ENCODE measurements at regions not wholly inside any gene's neighbourhood (a gene's known extent, or its start where the extent isn't known, plus 50 kb on each side); places are given as distances from the start of the nearest gene placed in this dataset.

DNA sequence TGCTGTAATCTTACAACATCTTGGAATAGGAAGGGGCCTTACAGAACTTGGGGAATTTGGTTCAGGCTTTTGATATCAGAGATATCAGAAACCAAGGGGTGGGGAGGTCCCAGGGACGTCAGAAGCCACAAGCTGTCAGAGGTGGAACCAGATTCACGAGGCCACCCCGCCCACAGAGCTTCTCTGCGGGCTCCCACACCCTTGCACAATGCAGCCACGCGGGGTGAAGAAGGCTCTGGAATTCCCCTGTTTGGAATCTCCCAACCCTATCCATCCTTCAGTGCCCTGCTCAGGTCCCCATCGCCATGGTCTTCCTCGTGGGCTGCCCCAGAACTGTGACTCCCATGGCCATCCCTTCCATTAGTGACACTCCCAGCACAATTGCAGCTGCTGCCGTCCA lies 247.1 kb upstream of the SHH start:
- Histone ChIP-seq H3K9me2 (ENCODE audit: insufficient read depth, low read length) (no peaks in the 10 kb centered on the region), H3K9me3 (ENCODE audit: low read length) (no peaks in the 10 kb centered on the region), H3K36me3 (ENCODE audit: insufficient read depth, low read length) (no peaks in the 10 kb centered on the region), H3K4me3 (ENCODE audit: low read length) (no peak overlapping the region), H3F3A (ENCODE audit: insufficient read depth, low read length, poor library complexity, severe bottlenecking) (no peaks in the 10 kb centered on the region), H3K4me2 (ENCODE audit: low read length) (no peak overlapping the region), H3K27me3 (ENCODE audit: insufficient read depth, low read depth, low read length) (no peaks in the 10 kb centered on the region), H3K27ac (ENCODE audit: low read length) (no peak overlapping the region), H3K79me2 (replicated peaks; ENCODE audit: insufficient read depth, low read length) (no peaks in the 10 kb centered on the region), H4K20me1 (ENCODE audit: insufficient read depth) (no peaks in the 10 kb centered on the region), H2AFZ (ENCODE audit: low read depth, low read length) (no peak overlapping the region), H3K9ac (ENCODE audit: low read length) (no peak overlapping the region)
- TF ChIP-seq TAF1 (IDR thresholded peaks at IDR 0.05; ENCODE audit: low read depth) (no peak), MXI1 (conservative IDR thresholded peaks at IDR 0.05; ENCODE audit: poor library complexity, severe bottlenecking) (no peak), EZH2 (IDR thresholded peaks at IDR 0.05; ENCODE audit: borderline replicate concordance, insufficient read depth, low read length, poor library complexity, severe bottlenecking) (no peak), EP300 (conservative IDR thresholded peaks at IDR 0.05; ENCODE audit: poor library complexity, severe bottlenecking) (no peak), POLR2AphosphoS5 (IDR thresholded peaks at IDR 0.05) (no peak), SMC3 (conservative IDR thresholded peaks at IDR 0.05; ENCODE audit: poor library complexity) (no peak), RAD21 (conservative IDR thresholded peaks at IDR 0.05) (no peak)
- TF ChIP-seq, protein P1, sequence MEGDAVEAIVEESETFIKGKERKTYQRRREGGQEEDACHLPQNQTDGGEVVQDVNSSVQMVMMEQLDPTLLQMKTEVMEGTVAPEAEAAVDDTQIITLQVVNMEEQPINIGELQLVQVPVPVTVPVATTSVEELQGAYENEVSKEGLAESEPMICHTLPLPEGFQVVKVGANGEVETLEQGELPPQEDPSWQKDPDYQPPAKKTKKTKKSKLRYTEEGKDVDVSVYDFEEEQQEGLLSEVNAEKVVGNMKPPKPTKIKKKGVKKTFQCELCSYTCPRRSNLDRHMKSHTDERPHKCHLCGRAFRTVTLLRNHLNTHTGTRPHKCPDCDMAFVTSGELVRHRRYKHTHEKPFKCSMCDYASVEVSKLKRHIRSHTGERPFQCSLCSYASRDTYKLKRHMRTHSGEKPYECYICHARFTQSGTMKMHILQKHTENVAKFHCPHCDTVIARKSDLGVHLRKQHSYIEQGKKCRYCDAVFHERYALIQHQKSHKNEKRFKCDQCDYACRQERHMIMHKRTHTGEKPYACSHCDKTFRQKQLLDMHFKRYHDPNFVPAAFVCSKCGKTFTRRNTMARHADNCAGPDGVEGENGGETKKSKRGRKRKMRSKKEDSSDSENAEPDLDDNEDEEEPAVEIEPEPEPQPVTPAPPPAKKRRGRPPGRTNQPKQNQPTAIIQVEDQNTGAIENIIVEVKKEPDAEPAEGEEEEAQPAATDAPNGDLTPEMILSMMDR (IDR thresholded peaks at IDR 0.05; ENCODE audit: poor library complexity, severe bottlenecking) = no peak
- TF ChIP-seq, protein P2, sequence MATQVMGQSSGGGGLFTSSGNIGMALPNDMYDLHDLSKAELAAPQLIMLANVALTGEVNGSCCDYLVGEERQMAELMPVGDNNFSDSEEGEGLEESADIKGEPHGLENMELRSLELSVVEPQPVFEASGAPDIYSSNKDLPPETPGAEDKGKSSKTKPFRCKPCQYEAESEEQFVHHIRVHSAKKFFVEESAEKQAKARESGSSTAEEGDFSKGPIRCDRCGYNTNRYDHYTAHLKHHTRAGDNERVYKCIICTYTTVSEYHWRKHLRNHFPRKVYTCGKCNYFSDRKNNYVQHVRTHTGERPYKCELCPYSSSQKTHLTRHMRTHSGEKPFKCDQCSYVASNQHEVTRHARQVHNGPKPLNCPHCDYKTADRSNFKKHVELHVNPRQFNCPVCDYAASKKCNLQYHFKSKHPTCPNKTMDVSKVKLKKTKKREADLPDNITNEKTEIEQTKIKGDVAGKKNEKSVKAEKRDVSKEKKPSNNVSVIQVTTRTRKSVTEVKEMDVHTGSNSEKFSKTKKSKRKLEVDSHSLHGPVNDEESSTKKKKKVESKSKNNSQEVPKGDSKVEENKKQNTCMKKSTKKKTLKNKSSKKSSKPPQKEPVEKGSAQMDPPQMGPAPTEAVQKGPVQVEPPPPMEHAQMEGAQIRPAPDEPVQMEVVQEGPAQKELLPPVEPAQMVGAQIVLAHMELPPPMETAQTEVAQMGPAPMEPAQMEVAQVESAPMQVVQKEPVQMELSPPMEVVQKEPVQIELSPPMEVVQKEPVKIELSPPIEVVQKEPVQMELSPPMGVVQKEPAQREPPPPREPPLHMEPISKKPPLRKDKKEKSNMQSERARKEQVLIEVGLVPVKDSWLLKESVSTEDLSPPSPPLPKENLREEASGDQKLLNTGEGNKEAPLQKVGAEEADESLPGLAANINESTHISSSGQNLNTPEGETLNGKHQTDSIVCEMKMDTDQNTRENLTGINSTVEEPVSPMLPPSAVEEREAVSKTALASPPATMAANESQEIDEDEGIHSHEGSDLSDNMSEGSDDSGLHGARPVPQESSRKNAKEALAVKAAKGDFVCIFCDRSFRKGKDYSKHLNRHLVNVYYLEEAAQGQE (IDR thresholded peaks at IDR 0.05; ENCODE audit: borderline replicate concordance) = no peak

DNA sequence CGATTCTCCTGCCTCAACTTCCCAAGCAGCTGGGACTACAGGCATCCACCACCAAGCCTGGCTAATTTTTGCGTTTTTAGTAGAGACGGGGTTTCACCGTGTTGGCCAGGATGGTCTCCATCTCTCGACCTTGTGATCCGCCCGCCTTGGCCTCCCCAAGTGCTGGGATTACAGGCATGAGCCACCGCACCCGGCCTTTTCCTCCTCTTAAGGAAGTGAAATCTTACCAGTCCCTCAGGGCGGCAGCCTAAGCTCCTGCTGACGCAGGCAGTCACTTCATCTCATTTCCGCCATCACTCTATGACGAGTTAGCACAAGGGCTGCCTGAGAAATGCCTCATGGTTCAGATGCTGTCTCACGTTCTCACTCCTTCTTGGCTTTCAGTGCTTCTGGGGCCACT lies 246.0 kb upstream of the SHH start:
- Histone ChIP-seq H2AFZ (ENCODE audit: low read depth, low read length) (no peak overlapping the region), H3K4me2 (ENCODE audit: low read length) (no peak overlapping the region), H3K27me3 (ENCODE audit: insufficient read depth, low read depth, low read length) (no peaks in the 10 kb centered on the region), H3K27ac (ENCODE audit: low read length) (no peak overlapping the region), H3K9me2 (ENCODE audit: insufficient read depth, low read length) (no peaks in the 10 kb centered on the region), H3K4me3 (ENCODE audit: low read length) (no peak overlapping the region), H3K9me3 (ENCODE audit: low read length) (no peaks in the 10 kb centered on the region), H3K9ac (ENCODE audit: low read length) (no peak overlapping the region), H4K20me1 (ENCODE audit: insufficient read depth) (no peaks in the 10 kb centered on the region), H3K79me2 (replicated peaks; ENCODE audit: insufficient read depth, low read length) (no peaks in the 10 kb centered on the region), H3F3A (ENCODE audit: insufficient read depth, low read length, poor library complexity, severe bottlenecking) (no peaks in the 10 kb centered on the region), H3K36me3 (ENCODE audit: insufficient read depth, low read length) (no peaks in the 10 kb centered on the region)
- no peak for TF ChIP-seq EZH2 (IDR thresholded peaks at IDR 0.05; ENCODE audit: borderline replicate concordance, insufficient read depth, low read length, poor library complexity, severe bottlenecking)
- no peak for TF ChIP-seq SMC3 (conservative IDR thresholded peaks at IDR 0.05; ENCODE audit: poor library complexity)
- TF ChIP-seq, protein P1 (IDR thresholded peaks at IDR 0.05; ENCODE audit: poor library complexity, severe bottlenecking) = no peak
- TF ChIP-seq MXI1 (conservative IDR thresholded peaks at IDR 0.05; ENCODE audit: poor library complexity, severe bottlenecking) = no peak
- no peak for TF ChIP-seq TAF1 (IDR thresholded peaks at IDR 0.05; ENCODE audit: low read depth)
- no peak for TF ChIP-seq EP300 (conservative IDR thresholded peaks at IDR 0.05; ENCODE audit: poor library complexity, severe bottlenecking)
- TF ChIP-seq POLR2AphosphoS5 (IDR thresholded peaks at IDR 0.05) = no peak
- TF ChIP-seq, protein P2 (IDR thresholded peaks at IDR 0.05; ENCODE audit: borderline replicate concordance) = no peak
- no peak for TF ChIP-seq RAD21 (conservative IDR thresholded peaks at IDR 0.05)

All from neural cell (in vitro differentiated cells).